Activated CD4-positive, alpha-beta T cell treated with anti-CD3 and anti-CD28 coated beads, Interleukin-2, amount 50 U/mL, for 4 hours (primary cell): ENCODE measurements at regions not wholly inside any gene's neighbourhood (a gene's known extent, or its start where the extent isn't known, plus 50 kb on each side); places are given as distances from the start of the nearest gene placed in this dataset.
"Not testable (repeated sequence)": the region's sequence is repeated elsewhere in the genome, so short reads cannot be mapped to it uniquely, and the experiment has no call there.

Experiments used
- DNase-seq, 2 experiments: peaks; one replicate each; pipeline ENCODE4 v3.0.0-alpha.2; 2020

GRCh38 chr19:56980906-56981305 is 138.9 kb upstream of the USP29 start:
- DNase-seq: no peak

GRCh38 chr19:56981440-56981839 is 138.3 kb upstream of the USP29 start:
- not testable (repeated sequence) for DNase-seq

- no peak for DNase-seq
Measured at GRCh38 chr19:56983171-56983570, 136.6 kb upstream of the USP29 start.

GRCh38 chr19:56983804-56984203 is 136.0 kb upstream of the USP29 start:
- no peak for DNase-seq

GRCh38 chr19:56986386-56986785 is 133.4 kb upstream of the USP29 start:
- DNase-seq: no peak

- no peak for DNase-seq
Measured at GRCh38 chr19:56987184-56987583, 132.6 kb upstream of the USP29 start.

GRCh38 chr19:56988299-56988698 is 131.5 kb upstream of the USP29 start:
- DNase-seq: no peak

- no peak for DNase-seq
Measured at GRCh38 chr19:56991912-56992311, 127.9 kb upstream of the USP29 start.

GRCh38 chr19:56993851-56994250 is 125.9 kb upstream of the USP29 start:
- no peak for DNase-seq

- DNase-seq: no peak
Measured at GRCh38 chr19:56994251-56995017, 125.4 kb upstream of the USP29 start.

- no peak for DNase-seq
Measured at GRCh38 chr19:56995303-56995702, 124.5 kb upstream of the USP29 start.

GRCh38 chr19:57002195-57002601 is 117.6 kb upstream of the USP29 start:
- DNase-seq: no peak

- DNase-seq: no peak
Measured at GRCh38 chr19:57002710-57003109, 117.1 kb upstream of the USP29 start.

- DNase-seq: no peak
Measured at GRCh38 chr19:57004418-57004817, 115.4 kb upstream of the USP29 start.

GRCh38 chr19:57008432-57008831 is 111.4 kb upstream of the USP29 start:
- no peak for DNase-seq

- no peak for DNase-seq
Measured at GRCh38 chr19:57010541-57010940, 109.2 kb upstream of the USP29 start.

GRCh38 chr19:57016076-57016475 is 103.7 kb upstream of the USP29 start:
- no peak for DNase-seq

- DNase-seq: no peak
Measured at GRCh38 chr19:57016491-57016890, 103.3 kb upstream of the USP29 start.

- no peak for DNase-seq
Measured at GRCh38 chr19:57025491-57025890, 94.3 kb upstream of the USP29 start.

GRCh38 chr19:57026476-57026875 is 93.3 kb upstream of the USP29 start:
- no peak for DNase-seq

- DNase-seq: no peak
Measured at GRCh38 chr19:57027360-57027759, 92.4 kb upstream of the USP29 start.

- no peak for DNase-seq
Measured at GRCh38 chr19:57028804-57029525, 90.8 kb upstream of the USP29 start.

- DNase-seq: no peak
Measured at GRCh38 chr19:57031106-57031505, 88.7 kb upstream of the USP29 start.

- DNase-seq: no peak
Measured at GRCh38 chr19:57033576-57033975, 86.2 kb upstream of the USP29 start.

GRCh38 chr19:57034544-57034943 is 85.2 kb upstream of the USP29 start:
- DNase-seq: no peak
